NT2/D1 (cell line): ENCODE measurements at regions not wholly inside any gene's neighbourhood (a gene's known extent, or its start where the extent isn't known, plus 50 kb on each side); places are given as distances from the start of the nearest gene placed in this dataset.

Source experiments
- DNase-seq: peaks from one replicate; pipeline ENCODE4 v3.0.0-alpha.2; 2011; ENCODE audit warnings: low read depth, low spot score
- H3K27me3 ChIP-seq: 2 replicates; pipeline ENCODE4 v1.6.0; 2011; ENCODE audit warnings: mild to moderate bottlenecking; ENCODE audit not compliant: insufficient read length, insufficient read depth
- H3K36me3 ChIP-seq: 2 replicates; pipeline ENCODE4 v1.6.1; 2011; ENCODE audit warnings: mild to moderate bottlenecking, low read length, mixed read lengths; ENCODE audit not compliant: insufficient read depth, insufficient read length
- H3K4me1 ChIP-seq: 2 replicates; pipeline ENCODE4 v1.5.1; 2011; ENCODE audit not compliant: insufficient read depth, insufficient read length
- H3K4me3 ChIP-seq: 2 replicates; pipeline ENCODE4 v1.5.1; 2011; ENCODE audit warnings: low read depth; ENCODE audit not compliant: insufficient read length
- H3K9ac ChIP-seq: 2 replicates; pipeline ENCODE4 v1.6.0; 2011; ENCODE audit warnings: low read depth; ENCODE audit not compliant: insufficient read length
- H3K9me3 ChIP-seq: 2 replicates; pipeline ENCODE4 v1.5.1; 2011; ENCODE audit warnings: mild to moderate bottlenecking, low read length; ENCODE audit not compliant: insufficient read depth
- SUZ12 ChIP-seq: IDR thresholded peaks from 2 replicates; pipeline ENCODE4 v1.6.1; 2011; ENCODE audit not compliant: insufficient read length, insufficient read depth; ENCODE audit errors: extremely low read depth
- YY1 ChIP-seq: IDR thresholded peaks from 2 replicates; pipeline ENCODE4 v1.6.1; 2011; ENCODE audit not compliant: insufficient read length, insufficient read depth
- ZNF274 ChIP-seq: IDR thresholded peaks from 2 replicates; pipeline ENCODE4 v1.6.1; 2011; ENCODE audit warnings: mild to moderate bottlenecking, low read depth, low read length

DNA sequence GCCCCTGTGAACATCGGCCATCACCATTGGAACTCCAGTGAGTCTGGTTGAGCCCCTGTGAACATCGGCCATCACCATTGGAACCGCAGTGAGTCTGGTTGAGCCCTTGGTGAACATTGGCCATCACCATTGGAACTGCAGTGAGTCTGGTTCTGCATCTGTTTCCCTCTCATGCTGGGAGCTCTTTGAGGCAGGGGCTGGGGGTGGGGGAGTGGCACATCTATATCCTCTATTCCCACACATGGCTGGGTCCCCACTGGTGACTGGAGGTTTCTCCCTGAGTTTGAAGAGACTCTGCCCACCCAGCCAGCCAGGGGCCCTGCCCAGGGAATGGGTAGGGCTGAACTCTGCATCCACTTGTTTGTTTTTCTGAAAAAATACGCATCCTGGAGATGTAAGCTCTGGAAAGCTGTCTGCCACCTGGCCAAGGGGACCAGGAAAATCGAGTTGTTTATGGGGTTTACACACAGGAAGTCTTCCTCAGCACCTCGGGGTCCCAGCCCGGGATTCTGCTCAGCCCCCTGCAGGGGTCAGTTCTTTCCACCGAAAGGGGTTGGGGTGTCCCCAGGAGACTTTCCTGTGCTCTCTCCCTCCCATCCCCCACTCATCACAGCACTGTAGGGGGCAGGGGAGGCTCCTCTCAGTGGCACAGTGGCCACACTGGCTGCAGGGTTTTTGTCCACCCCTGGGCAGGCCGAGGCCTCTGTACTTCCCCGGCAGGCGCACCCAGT lies 170.5 kb upstream of the GSC start:
- no peaks in the 10 kb centered on the region for H3K27me3 ChIP-seq
- H3K4me1 ChIP-seq = peaks cover 4% of the 10 kb centered on the region
- no peaks in the 10 kb centered on the region for H3K9me3 ChIP-seq
- no peak for DNase-seq
- no peak for TF ChIP-seq YY1
- no peak for TF ChIP-seq ZNF274
- TF ChIP-seq SUZ12 = no peak
- H3K4me3 ChIP-seq = no peak overlapping the region
- H3K36me3 ChIP-seq = no peaks in the 10 kb centered on the region
- H3K9ac ChIP-seq = no peak overlapping the region

DNA sequence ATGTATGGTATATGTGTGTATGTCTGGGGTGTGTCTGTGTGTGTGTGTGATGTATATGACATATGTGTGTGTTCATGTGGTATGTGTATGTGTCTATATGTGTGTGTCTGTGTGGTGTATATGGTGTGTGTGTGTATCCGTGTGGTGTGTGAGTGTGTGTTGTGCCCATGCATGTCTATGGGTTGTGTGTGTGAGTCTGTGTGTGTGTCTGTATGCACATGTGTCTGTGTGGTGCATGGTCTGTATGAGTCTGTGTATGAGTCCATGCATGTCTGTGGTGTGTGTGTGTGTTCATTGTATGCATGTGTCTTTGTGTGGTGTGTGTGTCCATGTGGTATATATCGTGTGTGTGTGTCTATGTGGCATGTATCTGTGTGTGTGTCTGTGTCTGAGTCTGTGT lies 168.1 kb upstream of the GSC start:
- no peak for TF ChIP-seq ZNF274
- Histone ChIP-seq H3K27me3 (no peaks in the 10 kb centered on the region), H3K4me1 (peaks cover 4% of the 10 kb centered on the region), H3K36me3 (no peaks in the 10 kb centered on the region), H3K4me3 (no peak overlapping the region), H3K9me3 (no peaks in the 10 kb centered on the region), H3K9ac (no peak overlapping the region)
- no peak for DNase-seq

DNA sequence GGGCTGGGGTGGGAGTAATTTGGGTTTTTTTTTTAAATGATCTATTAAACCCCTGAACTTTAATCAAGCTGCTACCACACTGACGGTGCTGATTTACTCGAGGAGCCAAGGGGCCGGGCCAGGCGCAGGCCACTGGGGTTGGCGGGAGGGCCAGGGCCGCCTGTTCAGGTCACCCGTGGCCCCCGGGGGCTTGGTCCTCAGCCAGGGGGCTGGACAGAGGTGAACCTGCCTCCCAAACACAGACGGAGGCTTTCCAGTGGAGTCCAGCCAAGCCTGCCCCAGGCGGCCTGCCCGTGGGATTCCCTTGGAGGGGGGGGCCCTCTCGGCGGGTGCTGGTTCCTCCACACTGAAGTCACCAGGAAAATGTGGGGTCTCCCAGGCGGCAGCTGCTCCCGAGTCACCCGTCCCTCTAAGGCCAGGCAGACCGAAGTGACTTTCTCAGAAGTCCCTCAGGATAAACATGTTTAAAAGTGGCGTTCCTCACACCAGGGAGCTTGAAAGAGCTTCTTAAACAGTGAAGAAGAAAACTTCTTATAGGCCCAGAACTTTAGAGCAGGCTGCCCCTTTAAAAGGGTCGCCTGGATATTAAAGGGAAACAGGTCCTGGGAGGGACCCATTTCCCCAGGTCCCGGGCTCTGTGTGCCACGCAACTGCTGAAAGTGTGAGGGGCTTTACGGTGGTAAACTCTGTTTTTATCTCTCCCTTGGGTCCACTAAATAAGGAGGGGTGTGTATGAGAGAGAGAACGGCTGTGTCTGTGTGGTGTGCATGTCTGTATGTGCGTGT lies 167.2 kb upstream of the GSC start:
- Histone ChIP-seq H3K36me3 (no peaks in the 10 kb centered on the region), H3K4me3 (no peak overlapping the region)

DNA sequence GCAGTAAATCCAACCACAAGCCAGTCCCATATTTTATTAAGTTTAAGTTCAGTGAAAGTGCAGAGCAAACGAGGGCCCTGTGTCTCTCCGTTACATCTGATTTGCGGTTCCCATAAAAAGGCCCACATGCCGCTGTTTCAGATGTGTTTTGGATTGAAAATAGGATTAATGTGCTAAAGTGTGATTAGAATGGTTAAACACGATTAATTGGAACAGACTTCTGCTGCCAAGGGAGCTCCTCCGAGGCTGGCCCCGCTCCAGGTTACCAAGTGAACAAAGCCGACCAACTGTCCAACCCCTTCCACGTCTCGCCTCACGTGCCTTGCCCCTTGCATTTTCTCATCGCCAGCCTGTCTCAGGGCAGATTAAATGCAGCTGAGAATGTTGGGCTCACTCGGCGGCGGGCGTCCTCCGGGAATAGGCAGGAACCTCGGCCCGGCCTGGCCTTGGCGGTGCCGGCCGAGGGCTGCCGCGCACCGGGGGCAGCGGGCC lies 166.5 kb upstream of the GSC start:
- H3K36me3 ChIP-seq = no peaks in the 10 kb centered on the region
- H3K27me3 ChIP-seq = no peaks in the 10 kb centered on the region
- TF ChIP-seq ZNF274 (no peak), SUZ12 (no peak), YY1 (no peak)
- H3K9ac ChIP-seq = no peak overlapping the region
- no peak for DNase-seq
- H3K9me3 ChIP-seq = no peaks in the 10 kb centered on the region
- H3K4me3 ChIP-seq = no peak overlapping the region
- peaks cover 4% of the 10 kb centered on the region for H3K4me1 ChIP-seq

More for the DNA sequence above, 167.2 kb upstream of the GSC start:
- no peak for TF ChIP-seq SUZ12
- no peak for TF ChIP-seq YY1
- no peak for TF ChIP-seq ZNF274
- no peak overlapping the region for H3K9ac ChIP-seq
- H3K9me3 ChIP-seq = no peaks in the 10 kb centered on the region
- H3K27me3 ChIP-seq = no peaks in the 10 kb centered on the region
- no peak for DNase-seq
- H3K4me1 ChIP-seq = peaks cover 4% of the 10 kb centered on the region

DNA sequence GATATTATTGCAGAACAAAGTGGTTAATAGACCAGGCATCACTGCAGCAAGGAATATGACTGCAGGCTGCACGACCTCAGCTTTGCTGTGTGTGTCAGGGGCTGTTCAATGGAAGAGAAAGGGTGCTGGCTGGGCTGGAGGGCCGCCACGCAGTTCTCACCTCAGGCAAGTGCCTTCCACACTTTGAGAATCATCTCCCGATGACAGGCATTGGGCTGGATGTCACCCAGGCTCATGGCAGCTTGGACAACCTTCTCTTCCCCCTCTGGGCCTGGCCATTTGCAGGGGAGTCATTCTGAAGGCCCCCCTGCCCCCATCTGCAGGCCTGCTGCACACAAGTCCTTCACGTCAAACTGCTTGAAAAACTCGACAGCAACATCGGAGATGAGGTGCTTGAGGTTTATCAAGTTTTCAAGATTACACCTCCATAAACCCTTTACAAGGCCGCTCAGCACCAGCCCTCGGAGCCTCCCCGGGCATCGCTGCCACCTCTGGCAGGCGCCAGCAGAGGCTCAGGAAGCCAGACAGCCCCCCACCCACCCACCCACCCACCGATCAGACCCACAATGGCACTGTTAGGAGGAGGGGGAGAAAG lies 165.9 kb upstream of the GSC start:
- Histone ChIP-seq H3K27me3 (no peaks in the 10 kb centered on the region), H3K4me1 (peaks cover 4% of the 10 kb centered on the region), H3K9ac (no peak overlapping the region), H3K9me3 (no peaks in the 10 kb centered on the region), H3K4me3 (no peak overlapping the region), H3K36me3 (no peaks in the 10 kb centered on the region)
- no peak for DNase-seq
- TF ChIP-seq SUZ12 (no peak), YY1 (no peak), ZNF274 (no peak)

DNA sequence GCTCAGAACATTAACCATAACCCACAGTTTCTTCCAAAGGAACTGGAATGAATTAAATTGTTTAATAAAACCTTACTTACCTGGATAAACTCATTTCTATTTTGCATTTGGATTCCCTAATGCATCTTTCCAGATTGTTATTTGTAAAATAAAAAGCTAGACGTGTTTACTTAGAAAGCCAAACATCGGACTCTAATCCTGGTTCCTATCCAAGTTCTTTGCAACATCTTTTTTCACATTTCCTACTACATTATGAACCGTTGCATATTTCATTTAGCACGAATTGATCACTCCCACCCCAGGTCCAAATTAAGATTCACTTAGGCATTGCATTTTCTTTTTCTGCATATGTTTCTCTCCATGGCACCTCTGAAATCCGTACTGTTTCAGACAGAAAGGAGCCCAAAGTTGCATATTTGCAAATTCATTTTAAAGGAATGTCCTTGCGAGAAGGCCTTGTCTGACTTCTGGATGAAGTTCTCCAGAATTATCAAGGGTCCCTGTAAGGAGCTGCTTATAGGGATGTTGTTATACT lies 164.4 kb upstream of the GSC start:
- no peaks in the 10 kb centered on the region for H3K27me3 ChIP-seq
- H3K9me3 ChIP-seq = no peaks in the 10 kb centered on the region
- no peak for DNase-seq
- no peak overlapping the region for H3K9ac ChIP-seq
- TF ChIP-seq SUZ12 (no peak), ZNF274 (no peak), YY1 (no peak)
- H3K4me3 ChIP-seq = no peak overlapping the region
- no peaks in the 10 kb centered on the region for H3K36me3 ChIP-seq
- H3K4me1 ChIP-seq = peaks cover 4% of the 10 kb centered on the region

DNA sequence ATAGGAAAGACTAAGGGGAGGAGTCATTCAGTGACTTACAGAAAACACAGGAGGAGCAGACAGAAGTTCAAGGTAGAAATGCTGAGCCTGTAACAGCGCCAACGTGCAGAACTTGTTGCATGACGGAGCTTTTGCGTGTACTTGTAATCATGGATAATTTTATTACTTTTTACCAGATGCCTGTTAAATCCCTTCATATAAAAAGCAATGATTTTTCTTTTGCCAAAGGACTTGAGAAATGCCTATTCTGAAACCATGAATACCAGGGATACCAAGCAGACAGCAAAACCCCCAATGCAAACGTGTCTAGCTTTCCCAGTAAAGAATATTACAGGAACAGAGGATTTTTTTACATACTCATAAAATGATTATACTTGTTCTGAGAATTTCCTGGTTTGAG lies 163.6 kb upstream of the GSC start:
- H3K4me1 ChIP-seq = peaks cover 4% of the 10 kb centered on the region
- DNase-seq = no peak
- H3K4me3 ChIP-seq = no peak overlapping the region
- H3K27me3 ChIP-seq = no peaks in the 10 kb centered on the region
- H3K36me3 ChIP-seq = no peaks in the 10 kb centered on the region
- TF ChIP-seq ZNF274 (no peak), YY1 (no peak)
- no peaks in the 10 kb centered on the region for H3K9me3 ChIP-seq
- H3K9ac ChIP-seq = no peak overlapping the region
